BJ (cell line): ENCODE measurements at regions not wholly inside any gene's neighbourhood (a gene's known extent, or its start where the extent isn't known, plus 50 kb on each side); places are given as distances from the start of the nearest gene placed in this dataset. TPM values are rescaled to one million over a fixed set of nuclear protein-coding genes. Genes with fewer than 3 reads are reported as not detected.

Experiments
- CTCF ChIA-PET: fragments of 350-600 bp; formaldehyde crosslinking; extraction: SDS; loops from one replicate; lab custom pipeline; 2021; ENCODE audit warnings: antibody characterized with exemption, inconsistent platforms; lab: Yijun Ruan, JAX
- POLR2A ChIA-PET: fragments of 300-600 bp; sonication (Branson Sonifier 250); formaldehyde crosslinking; extraction: SDS; loops from one replicate; lab custom pipeline; 2021; ENCODE audit warnings: antibody characterized with exemption; lab: Charles Lee
- DNase-seq: peaks from one replicate; pipeline ENCODE4 v3.0.0-alpha.2; 2011; ENCODE audit warnings: low read depth
- H3K27me3 ChIP-seq: 2 replicates; pipeline ENCODE4 v1.6.0; 2011; ENCODE audit warnings: low read length; ENCODE audit not compliant: control insufficient read depth, insufficient read depth
- H3K36me3 ChIP-seq: 2 replicates; pipeline ENCODE4 v1.5.1; 2011; ENCODE audit warnings: low read length; ENCODE audit not compliant: control insufficient read depth, insufficient read depth
- H3K4me3 ChIP-seq: 2 replicates; pipeline ENCODE4 v1.5.1; 2011; ENCODE audit warnings: low read depth, mild to moderate bottlenecking, control low read depth, low read length
- small RNA-seq: library from RNA; depleted of rRNA; stranded (forward); fragments of <200 nt; gene quantifications from one replicate; pipeline ENCODE3, GENCODE V24; 2012; ENCODE audit warnings: low replicate concordance, low read depth; ENCODE audit not compliant: insufficient read length
- TF ChIP-seq, protein P1 (sequence below): IDR thresholded peaks from 2 replicates; pipeline ENCODE4 v1.5.1; 2011; ENCODE audit warnings: low read depth, mild to moderate bottlenecking, control low read depth, inconsistent platforms, low read length, moderate library complexity; ENCODE audit not compliant: insufficient read depth

DNA sequence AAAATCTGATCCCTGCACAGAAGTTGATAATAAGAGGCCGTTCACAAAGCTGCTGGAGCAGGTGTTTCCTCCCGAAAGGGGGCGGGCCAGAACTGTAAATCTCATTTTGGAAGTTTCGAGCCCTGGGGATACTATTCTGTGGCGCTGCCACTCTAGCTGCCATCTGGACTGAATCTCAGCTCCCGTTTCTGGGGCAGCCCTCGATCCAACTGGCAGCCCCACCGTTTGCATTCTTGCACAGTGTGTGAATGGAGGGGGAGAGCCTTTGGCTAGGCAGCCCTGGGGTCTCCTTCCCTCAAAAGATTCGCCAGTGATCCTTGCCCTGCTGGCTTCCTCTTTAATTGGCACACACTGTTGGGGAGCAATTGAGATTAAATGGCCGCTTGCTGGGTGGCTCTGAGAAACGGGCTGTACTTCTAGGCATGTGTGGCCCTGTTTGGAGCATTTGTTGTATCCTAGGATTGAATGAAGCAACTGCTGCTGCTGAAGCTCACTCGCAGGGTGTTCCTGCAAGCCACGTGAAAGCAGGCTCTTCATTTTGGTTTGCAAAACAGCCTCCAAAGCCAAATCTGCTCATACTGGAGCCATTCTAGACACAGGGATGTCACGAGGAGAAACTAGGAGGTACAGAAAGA, 57.2 kb upstream of the TOPAZ1 start:
- CTCF ChIA-PET: interaction anchor here (1.4 to 6.2 kb wide), 3 partner anchors 14 to 329 kb away, joined by 5 to 29 read pairs (median 7); no protein-coding TSS in a partner anchor
- TF ChIP-seq, protein P1, sequence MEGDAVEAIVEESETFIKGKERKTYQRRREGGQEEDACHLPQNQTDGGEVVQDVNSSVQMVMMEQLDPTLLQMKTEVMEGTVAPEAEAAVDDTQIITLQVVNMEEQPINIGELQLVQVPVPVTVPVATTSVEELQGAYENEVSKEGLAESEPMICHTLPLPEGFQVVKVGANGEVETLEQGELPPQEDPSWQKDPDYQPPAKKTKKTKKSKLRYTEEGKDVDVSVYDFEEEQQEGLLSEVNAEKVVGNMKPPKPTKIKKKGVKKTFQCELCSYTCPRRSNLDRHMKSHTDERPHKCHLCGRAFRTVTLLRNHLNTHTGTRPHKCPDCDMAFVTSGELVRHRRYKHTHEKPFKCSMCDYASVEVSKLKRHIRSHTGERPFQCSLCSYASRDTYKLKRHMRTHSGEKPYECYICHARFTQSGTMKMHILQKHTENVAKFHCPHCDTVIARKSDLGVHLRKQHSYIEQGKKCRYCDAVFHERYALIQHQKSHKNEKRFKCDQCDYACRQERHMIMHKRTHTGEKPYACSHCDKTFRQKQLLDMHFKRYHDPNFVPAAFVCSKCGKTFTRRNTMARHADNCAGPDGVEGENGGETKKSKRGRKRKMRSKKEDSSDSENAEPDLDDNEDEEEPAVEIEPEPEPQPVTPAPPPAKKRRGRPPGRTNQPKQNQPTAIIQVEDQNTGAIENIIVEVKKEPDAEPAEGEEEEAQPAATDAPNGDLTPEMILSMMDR: no peak
- H3K36me3 ChIP-seq: no peaks in the 10 kb centered on the region
- POLR2A ChIA-PET: no interaction called here
- H3K4me3 ChIP-seq: no peak overlapping the region
- DNase-seq: no peak
- peaks cover 7% of the 10 kb centered on the region for H3K27me3 ChIP-seq

- no peak overlapping the region for H3K4me3 ChIP-seq
- TF ChIP-seq, protein P1: no peak
- DNase-seq: no peak
- CTCF ChIA-PET: interaction anchor here (6.2 kb wide), 1 partner anchor 13 kb away, joined by 29 read pairs; no protein-coding TSS in a partner anchor
- peaks cover 9% of the 10 kb centered on the region for H3K27me3 ChIP-seq
- no peaks in the 10 kb centered on the region for H3K36me3 ChIP-seq
- POLR2A ChIA-PET: no interaction called here
These were observed 56.2 kb upstream of the TOPAZ1 start for GRCh38 chr3:44185396-44185915.

DNA sequence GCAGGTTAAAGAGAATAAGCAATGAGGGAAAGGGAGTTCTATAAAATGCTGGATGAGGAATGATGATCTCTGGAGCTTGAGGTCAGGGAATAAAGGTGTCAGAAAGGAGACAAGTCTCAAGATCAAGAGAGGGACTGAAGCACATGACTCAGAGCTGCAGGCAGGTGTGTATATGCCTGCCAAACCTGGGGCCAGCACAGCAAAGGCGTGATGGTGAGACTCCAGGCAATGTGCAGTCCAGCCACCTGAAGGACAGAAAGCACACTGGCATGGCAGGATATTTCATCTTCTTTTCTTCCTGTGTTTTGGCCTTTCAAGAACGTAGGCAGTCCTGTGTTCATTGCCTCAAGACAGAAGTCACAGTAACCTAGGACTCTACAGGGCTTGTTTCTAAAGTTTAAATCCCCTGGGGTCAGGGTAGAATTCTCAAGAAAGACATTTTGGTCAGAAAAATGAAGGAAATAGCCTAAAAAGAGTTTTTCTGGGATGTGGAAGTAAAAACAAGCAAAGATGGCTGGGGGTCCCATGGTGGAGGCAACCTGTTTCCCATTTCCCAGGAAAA, 55.5 kb upstream of the TOPAZ1 start:
- Histone ChIP-seq H3K4me3 (no peak overlapping the region), H3K36me3 (no peaks in the 10 kb centered on the region), H3K27me3 (peaks cover 9% of the 10 kb centered on the region)
- ChIA-PET CTCF (interaction anchor here (1.4 to 6.2 kb wide), 2 partner anchors 10 to 12 kb away, joined by 3 to 29 read pairs; no protein-coding TSS in a partner anchor), POLR2A (no interaction called here)
- TF ChIP-seq, protein P1: no peak
- DNase-seq: no peak

DNA sequence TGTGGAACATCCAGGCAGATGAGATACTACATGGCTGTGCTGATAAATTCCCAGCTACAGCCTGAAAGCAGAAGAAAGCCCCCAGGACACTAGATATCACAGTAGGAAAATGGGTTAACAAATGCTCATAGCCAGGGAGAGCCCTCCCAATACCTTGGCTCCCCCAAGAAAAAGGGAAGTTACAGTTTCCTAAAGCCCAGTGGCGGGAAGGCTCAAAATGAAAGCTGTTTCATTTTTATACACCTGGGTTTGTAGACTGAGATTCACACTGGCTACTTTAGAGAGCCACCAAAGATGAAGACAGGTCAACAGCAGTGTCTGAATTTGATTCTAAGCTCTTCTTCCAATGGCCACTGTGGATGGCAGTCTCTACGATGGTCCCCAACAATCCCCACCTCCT, 55.0 kb upstream of the TOPAZ1 start:
- Histone ChIP-seq H3K27me3 (peaks cover 9% of the 10 kb centered on the region), H3K4me3 (no peak overlapping the region), H3K36me3 (no peaks in the 10 kb centered on the region)
- POLR2A ChIA-PET: no interaction called here
- CTCF ChIA-PET: interaction anchor here (1.4 to 6.2 kb wide), 2 partner anchors 9 to 12 kb away, joined by 3 to 29 read pairs; no protein-coding TSS in a partner anchor
- TF ChIP-seq, protein P1: no peak
- DNase-seq: no peak

Small RNAs in the stretch of these regions (small RNA-seq; reads per million reads assigned to genes)
- gene MIR138-1: 160 reads per million, percentile 93 among the genes with 10 or more reads in this experiment
- gene RNU6-367P: not detected
